ENCODE measurements at regions not wholly inside any gene's neighbourhood (a gene's known extent, or its start where the extent isn't known, plus 50 kb on each side); places are given as distances from the start of the nearest gene placed in this dataset.

GRCh38 chr2:120579916-120580685 is 155.6 kb upstream of the GLI2 start:
- no peak overlapping the region for H3K4me3 ChIP-seq (ENCODE audit: low read depth, low read length)
- TF ChIP-seq, protein P1, sequence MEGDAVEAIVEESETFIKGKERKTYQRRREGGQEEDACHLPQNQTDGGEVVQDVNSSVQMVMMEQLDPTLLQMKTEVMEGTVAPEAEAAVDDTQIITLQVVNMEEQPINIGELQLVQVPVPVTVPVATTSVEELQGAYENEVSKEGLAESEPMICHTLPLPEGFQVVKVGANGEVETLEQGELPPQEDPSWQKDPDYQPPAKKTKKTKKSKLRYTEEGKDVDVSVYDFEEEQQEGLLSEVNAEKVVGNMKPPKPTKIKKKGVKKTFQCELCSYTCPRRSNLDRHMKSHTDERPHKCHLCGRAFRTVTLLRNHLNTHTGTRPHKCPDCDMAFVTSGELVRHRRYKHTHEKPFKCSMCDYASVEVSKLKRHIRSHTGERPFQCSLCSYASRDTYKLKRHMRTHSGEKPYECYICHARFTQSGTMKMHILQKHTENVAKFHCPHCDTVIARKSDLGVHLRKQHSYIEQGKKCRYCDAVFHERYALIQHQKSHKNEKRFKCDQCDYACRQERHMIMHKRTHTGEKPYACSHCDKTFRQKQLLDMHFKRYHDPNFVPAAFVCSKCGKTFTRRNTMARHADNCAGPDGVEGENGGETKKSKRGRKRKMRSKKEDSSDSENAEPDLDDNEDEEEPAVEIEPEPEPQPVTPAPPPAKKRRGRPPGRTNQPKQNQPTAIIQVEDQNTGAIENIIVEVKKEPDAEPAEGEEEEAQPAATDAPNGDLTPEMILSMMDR (IDR thresholded peaks at IDR 0.05; ENCODE audit: insufficient read depth, low read depth, low read length): no peak
- DNase-seq (ENCODE audit: low read depth): no peak

DNA sequence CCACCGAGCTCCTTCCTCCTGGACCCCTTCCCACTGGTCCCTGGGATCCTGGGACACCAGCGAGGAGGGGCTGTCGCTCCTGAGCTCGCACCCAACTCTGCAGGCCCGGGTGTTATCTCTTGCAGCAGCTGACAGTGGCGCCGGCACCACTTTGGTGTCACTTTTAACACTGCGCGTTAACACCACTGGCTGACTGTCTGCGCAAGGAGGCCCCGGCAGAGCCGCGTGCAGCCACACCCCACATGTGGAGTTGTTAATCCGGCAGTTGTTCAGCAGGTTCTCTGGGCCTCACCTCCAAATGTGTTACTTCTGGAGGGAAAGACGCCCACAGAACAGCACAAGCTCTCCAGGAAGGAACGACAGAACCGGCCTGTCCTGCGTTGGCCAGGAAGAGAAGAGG is 155.0 kb upstream of the GLI2 start:
- TF ChIP-seq, protein P1 (IDR thresholded peaks at IDR 0.05; ENCODE audit: insufficient read depth, low read depth, low read length): no peak
- no peak for DNase-seq (ENCODE audit: low read depth)
- no peak overlapping the region for H3K4me3 ChIP-seq (ENCODE audit: low read depth, low read length)

DNA sequence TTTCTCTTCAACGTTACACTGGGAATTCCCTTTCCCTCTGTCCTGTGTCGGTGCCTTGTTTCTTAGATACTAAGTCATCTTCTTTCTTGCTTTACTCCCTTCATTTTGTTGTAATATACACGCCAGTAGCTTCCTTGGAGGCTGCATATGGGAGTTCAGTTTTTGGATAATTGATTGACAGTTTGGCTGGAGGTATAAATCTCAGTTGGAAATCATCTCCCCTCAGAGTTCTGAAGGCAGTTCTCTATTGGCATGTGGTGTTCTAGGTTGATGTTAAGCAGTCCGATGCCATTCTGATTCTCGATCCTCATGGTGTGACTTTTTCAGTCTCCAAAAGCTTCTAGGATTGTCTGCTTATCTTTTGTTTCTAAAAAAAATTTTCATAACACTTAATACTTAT is 152.5 kb upstream of the GLI2 start:
- H3K4me3 ChIP-seq (ENCODE audit: low read depth, low read length): no peak overlapping the region
- TF ChIP-seq, protein P1 (IDR thresholded peaks at IDR 0.05; ENCODE audit: insufficient read depth, low read depth, low read length): no peak
- DNase-seq (ENCODE audit: low read depth): no peak

DNA sequence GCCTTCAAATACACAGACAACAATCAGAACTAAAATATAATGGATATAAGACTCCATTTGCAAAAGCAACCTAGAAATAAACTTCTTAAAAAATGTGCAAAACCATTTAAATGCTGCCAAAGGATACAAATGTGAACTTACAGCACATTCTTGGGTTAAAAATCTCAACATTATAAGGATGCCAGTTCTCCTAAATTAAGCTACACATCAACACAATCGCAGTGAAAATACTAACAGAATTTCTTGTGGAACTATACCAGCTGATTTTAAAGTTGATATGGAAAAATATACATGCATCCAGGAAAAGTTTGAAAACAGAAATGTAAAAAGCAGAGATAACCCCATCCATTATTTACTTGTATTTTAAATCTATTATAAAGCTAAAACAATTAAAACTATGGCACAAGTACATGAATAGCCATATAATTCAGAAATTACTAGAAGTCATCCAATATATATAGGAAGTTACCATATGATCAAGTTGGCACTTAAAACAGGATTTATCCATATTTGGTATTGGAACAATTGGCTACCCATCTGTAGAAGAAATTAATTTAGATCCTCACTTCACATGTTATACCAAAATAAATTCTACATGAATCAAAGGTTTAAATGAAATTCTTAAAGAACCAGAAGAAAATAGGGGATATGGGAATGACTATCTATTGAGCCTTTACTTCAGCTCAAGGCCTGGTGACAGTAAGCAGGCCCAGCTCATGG is 151.7 kb upstream of the GLI2 start:
- no peak for DNase-seq (ENCODE audit: low read depth)
- H3K4me3 ChIP-seq (ENCODE audit: low read depth, low read length): no peak overlapping the region
- TF ChIP-seq, protein P1 (IDR thresholded peaks at IDR 0.05; ENCODE audit: insufficient read depth, low read depth, low read length): no peak

- H3K4me3 ChIP-seq (ENCODE audit: low read depth, low read length): no peak overlapping the region
- no peak for DNase-seq (ENCODE audit: low read depth)
- TF ChIP-seq, protein P1 (IDR thresholded peaks at IDR 0.05; ENCODE audit: insufficient read depth, low read depth, low read length): no peak
Observed at GRCh38 chr2:120586507-120587278, 149.0 kb upstream of the GLI2 start.

GRCh38 chr2:120587279-120587996 is 148.2 kb upstream of the GLI2 start:
- TF ChIP-seq, protein P1 (IDR thresholded peaks at IDR 0.05; ENCODE audit: insufficient read depth, low read depth, low read length): no peak
- H3K4me3 ChIP-seq (ENCODE audit: low read depth, low read length): no peak overlapping the region
- DNase-seq (ENCODE audit: low read depth): no peak
